Vagina (tissue), 2 donors: ENCODE measurements at regions not wholly inside any gene's neighbourhood (a gene's known extent, or its start where the extent isn't known, plus 50 kb on each side); places are given as distances from the start of the nearest gene placed in this dataset.

Source experiments
- CTCF ChIP-seq, 3 experiments: fragments of 450-650 bp in 2 of 3; fragments of 200-600 bp in 1 of 3; sonication (generic) in 1 of 3; IDR thresholded peaks; one replicate each; pipeline ENCODE4 v1.5.1; 2017 to 2019; ENCODE audit warnings: antibody characterized with exemption in 3 of 3, mild to moderate bottlenecking in 2 of 3, moderate library complexity in 2 of 3
- POLR2A ChIP-seq, 2 donors: fragments of 450-650 bp; IDR thresholded peaks; one replicate each; pipeline ENCODE4 v1.6.1; 2017; ENCODE audit warnings: antibody characterized with exemption in 2 of 2, mild to moderate bottlenecking in 2 of 2, moderate library complexity in 2 of 2

GRCh38 chr12:61301817-61302216, 958.4 kb upstream of the USP15 start:
- no peak for TF ChIP-seq POLR2A (IDR thresholded peaks at IDR 0.05)
- TF ChIP-seq CTCF (IDR thresholded peaks at IDR 0.05), result no peak
